ENCODE measurements at regions not wholly inside any gene's neighbourhood (a gene's known extent, or its start where the extent isn't known, plus 50 kb on each side); places are given as distances from the start of the nearest gene placed in this dataset.
A peak's percentile ranks its signal among the peaks of the same experiment; 100 is the strongest.
"Not testable (repeated sequence)": the region's sequence is repeated elsewhere in the genome, so short reads cannot be mapped to it uniquely, and the experiment has no call there.

- TF ChIP-seq GATA1 (IDR thresholded peaks at IDR 0.05; ENCODE audit: low read depth, low read length) (no peak), POLR2A (IDR thresholded peaks at IDR 0.05; ENCODE audit: low read length) (no peak)
- no peak for DNase-seq
These were observed 151.2 kb upstream of the KRR1 start for GRCh38 chr12:75662511-75663159.

DNA sequence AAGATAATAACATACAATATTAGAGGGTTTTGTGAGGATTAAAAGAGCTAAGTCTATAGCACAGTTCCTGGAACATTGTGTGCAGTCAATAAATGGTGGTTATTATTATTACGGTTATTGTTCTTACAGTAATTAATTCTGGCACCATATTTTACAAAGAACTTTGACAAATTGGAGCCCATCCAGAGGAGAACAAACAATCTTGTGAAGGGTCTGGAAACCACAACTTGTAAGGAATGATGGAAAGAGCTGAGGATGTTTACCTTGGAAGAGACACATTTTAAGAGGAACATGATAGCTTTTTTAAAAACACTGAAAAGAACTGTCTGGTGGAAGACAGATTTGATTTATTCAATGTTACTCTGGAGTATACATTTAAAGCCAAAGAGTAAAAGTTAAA is 150.5 kb upstream of the KRR1 start:
- no peak for TF ChIP-seq GATA1 (IDR thresholded peaks at IDR 0.05; ENCODE audit: low read depth, low read length)
- TF ChIP-seq POLR2A (IDR thresholded peaks at IDR 0.05; ENCODE audit: low read length) = no peak
- no peak for DNase-seq

- TF ChIP-seq POLR2A (IDR thresholded peaks at IDR 0.05; ENCODE audit: low read length) (no peak), GATA1 (IDR thresholded peaks at IDR 0.05; ENCODE audit: low read depth, low read length) (no peak)
- no peak for DNase-seq
These were observed 149.5 kb upstream of the KRR1 start for GRCh38 chr12:75660805-75661404.

- DNase-seq = peak in 1 of 2 experiments; percentile 2
These were observed 148.7 kb upstream of the KRR1 start for GRCh38 chr12:75660107-75660530.

GRCh38 chr12:75658901-75659823 is 147.8 kb upstream of the KRR1 start:
- no peak for DNase-seq
- TF ChIP-seq POLR2A (IDR thresholded peaks at IDR 0.05; ENCODE audit: low read length) = no peak
- TF ChIP-seq GATA1 (IDR thresholded peaks at IDR 0.05; ENCODE audit: low read depth, low read length) = no peak

More at GRCh38 chr12:75660107-75660530, 148.7 kb upstream of the KRR1 start:
- no peak for TF ChIP-seq POLR2A (IDR thresholded peaks at IDR 0.05; ENCODE audit: low read length)
- no peak for TF ChIP-seq GATA1 (IDR thresholded peaks at IDR 0.05; ENCODE audit: low read depth, low read length)

DNA sequence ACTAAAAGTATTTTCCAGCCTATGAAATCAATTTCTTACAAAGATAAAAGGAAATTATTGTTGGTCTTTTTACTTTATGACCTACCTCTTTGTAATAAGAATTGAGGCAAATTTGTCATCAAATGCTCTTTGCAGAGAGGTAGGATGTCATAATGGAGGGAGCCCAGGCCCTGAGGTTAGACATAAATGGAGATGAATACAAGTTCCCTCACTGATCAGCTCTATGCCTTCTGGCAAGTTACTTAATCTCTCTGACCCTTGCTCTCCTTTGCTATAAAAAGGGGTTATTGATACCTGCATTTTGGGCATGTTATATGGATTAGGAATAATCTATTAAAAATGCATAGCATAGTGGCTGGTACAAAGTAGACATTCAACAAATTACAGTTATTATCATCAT is 146.9 kb upstream of the KRR1 start:
- no peak for TF ChIP-seq POLR2A (IDR thresholded peaks at IDR 0.05; ENCODE audit: low read length)
- no peak for TF ChIP-seq GATA1 (IDR thresholded peaks at IDR 0.05; ENCODE audit: low read depth, low read length)
- no peak for DNase-seq

DNA sequence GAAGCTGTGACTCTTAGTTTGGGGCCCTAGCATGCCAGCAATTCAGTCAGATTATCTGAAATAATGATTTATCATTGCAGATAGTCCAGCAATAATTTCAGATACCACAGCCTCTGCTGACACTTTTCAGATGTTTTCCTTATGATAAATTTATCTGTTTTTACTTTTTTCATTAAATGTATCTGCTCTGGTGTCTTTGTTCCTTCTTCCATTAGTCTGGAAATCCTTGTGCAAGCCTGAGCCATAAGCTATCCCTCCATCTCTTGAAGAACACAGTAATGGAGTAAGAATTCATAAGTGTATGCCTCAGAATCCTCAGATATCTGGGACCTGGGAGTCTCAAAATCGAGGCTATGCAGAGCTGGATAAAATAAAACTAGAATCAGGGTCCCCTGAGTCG is 146.4 kb upstream of the KRR1 start:
- no peak for TF ChIP-seq GATA1 (IDR thresholded peaks at IDR 0.05; ENCODE audit: low read depth, low read length)
- no peak for TF ChIP-seq POLR2A (IDR thresholded peaks at IDR 0.05; ENCODE audit: low read length)
- no peak for DNase-seq

GRCh38 chr12:75657354-75657753 is 145.9 kb upstream of the KRR1 start:
- not testable (repeated sequence) for DNase-seq

DNA sequence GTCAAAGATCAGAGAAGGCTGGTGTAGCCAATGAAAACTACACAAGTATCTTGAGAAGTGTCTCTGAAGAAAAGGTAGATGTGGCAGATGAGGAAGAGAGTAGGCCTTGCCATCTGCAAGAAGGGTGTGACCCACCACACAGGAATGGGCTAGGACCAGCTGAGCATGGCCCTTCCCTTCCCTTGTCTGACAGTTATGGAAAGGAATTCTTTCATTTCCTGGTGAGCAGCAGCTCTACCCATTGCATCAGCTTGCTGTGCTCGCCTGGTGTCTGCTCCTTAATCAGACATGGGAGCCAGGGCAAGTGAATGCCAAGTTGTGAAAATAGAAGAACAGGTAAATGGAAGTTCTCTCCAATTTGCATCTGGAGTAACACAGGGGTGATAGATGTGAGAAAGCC is 145.2 kb upstream of the KRR1 start:
- no peak for DNase-seq
- TF ChIP-seq GATA1 (IDR thresholded peaks at IDR 0.05; ENCODE audit: low read depth, low read length) (no peak), POLR2A (IDR thresholded peaks at IDR 0.05; ENCODE audit: low read length) (no peak)

DNA sequence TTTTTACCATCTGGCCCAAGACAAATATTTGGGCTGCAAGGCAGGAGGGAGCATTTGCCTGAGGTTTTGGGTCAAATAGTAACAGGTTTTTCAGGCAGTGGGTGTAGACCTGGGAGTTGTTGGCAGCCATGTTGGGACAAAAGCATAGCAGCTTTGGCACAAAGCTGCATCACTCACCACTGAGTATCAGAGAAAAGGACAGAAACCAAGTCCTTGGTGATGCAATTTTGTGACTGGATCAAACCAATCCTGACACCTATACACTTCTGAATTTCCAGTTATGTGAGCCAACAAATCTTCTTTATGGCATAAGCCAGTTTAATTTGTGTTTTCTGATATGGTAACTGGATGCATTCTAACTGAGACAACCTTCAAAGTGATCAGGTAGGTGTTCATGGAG is 144.8 kb upstream of the KRR1 start:
- no peak for DNase-seq
- TF ChIP-seq POLR2A (IDR thresholded peaks at IDR 0.05; ENCODE audit: low read length) (no peak), GATA1 (IDR thresholded peaks at IDR 0.05; ENCODE audit: low read depth, low read length) (no peak)

GRCh38 chr12:75655315-75655806 is 144.0 kb upstream of the KRR1 start:
- DNase-seq = no peak
- no peak for TF ChIP-seq GATA1 (IDR thresholded peaks at IDR 0.05; ENCODE audit: low read depth, low read length)
- no peak for TF ChIP-seq POLR2A (IDR thresholded peaks at IDR 0.05; ENCODE audit: low read length)

DNA sequence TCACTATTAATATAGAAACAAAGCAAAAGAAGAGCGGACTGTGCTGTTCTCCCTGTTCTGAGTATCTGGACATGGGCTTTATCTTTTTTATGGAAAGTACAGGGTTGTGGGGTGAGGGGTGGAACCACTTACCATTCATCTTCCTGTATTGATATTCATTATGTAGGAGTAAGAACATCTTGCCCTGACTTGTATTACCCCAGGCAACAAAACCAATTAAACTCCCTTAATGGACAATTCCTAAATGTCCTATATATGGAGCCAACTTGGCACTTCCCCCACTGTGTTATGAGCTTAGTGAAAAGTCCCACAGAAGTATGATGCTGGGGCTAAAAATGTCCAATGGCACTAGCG is 139.9 kb upstream of the KRR1 start:
- DNase-seq = no peak
- TF ChIP-seq GATA1 (IDR thresholded peaks at IDR 0.05; ENCODE audit: low read depth, low read length) (no peak), POLR2A (IDR thresholded peaks at IDR 0.05; ENCODE audit: low read length) (no peak)

DNA sequence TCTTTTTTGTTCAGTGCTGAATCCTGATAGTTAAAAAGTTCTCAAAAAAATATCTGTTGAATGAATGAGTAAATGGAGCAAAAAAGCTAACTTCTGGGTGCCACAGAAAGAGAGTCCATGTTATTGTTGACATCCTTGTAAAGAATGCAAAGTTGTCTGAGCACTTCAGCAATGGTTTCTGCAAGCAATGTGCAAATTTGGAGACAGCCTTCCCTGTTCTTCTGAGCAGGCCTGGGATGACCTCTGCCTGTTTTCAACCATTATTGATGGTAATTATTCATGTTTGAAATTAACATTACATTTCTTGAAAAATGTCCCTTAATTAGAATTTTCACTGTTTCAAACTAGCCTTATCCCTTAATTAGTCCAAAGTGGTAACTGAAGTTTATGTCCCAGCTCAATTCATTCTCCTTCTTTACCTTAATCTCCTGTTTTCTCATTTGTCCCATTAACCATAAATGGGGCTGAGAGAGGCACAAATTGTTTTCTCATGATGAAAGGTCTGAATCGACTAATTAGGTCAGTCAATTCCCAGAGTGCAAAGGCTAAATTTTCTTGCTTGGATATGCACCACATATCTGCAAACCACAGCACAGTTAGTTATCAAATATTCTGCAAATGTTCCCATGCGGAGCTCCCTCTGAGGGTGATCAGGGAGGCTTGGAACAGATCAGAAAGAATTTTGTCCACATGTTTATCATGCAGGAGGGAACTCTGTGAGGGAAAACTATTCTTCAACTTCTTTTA is 139.4 kb upstream of the KRR1 start:
- DNase-seq = no peak
- no peak for TF ChIP-seq POLR2A (IDR thresholded peaks at IDR 0.05; ENCODE audit: low read length)
- no peak for TF ChIP-seq GATA1 (IDR thresholded peaks at IDR 0.05; ENCODE audit: low read depth, low read length)

GRCh38 chr12:75650100-75650499 is 138.7 kb upstream of the KRR1 start:
- no peak for TF ChIP-seq GATA1 (IDR thresholded peaks at IDR 0.05; ENCODE audit: low read depth, low read length)
- no peak for TF ChIP-seq POLR2A (IDR thresholded peaks at IDR 0.05; ENCODE audit: low read length)
- no peak for DNase-seq
